ENCODE measurements at regions not wholly inside any gene's neighbourhood (a gene's known extent, or its start where the extent isn't known, plus 50 kb on each side); places are given as distances from the start of the nearest gene placed in this dataset.

- TF ChIP-seq, protein P1, sequence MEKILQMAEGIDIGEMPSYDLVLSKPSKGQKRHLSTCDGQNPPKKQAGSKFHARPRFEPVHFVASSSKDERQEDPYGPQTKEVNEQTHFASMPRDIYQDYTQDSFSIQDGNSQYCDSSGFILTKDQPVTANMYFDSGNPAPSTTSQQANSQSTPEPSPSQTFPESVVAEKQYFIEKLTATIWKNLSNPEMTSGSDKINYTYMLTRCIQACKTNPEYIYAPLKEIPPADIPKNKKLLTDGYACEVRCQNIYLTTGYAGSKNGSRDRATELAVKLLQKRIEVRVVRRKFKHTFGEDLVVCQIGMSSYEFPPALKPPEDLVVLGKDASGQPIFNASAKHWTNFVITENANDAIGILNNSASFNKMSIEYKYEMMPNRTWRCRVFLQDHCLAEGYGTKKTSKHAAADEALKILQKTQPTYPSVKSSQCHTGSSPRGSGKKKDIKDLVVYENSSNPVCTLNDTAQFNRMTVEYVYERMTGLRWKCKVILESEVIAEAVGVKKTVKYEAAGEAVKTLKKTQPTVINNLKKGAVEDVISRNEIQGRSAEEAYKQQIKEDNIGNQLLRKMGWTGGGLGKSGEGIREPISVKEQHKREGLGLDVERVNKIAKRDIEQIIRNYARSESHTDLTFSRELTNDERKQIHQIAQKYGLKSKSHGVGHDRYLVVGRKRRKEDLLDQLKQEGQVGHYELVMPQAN (conservative IDR thresholded peaks at IDR 0.05): no peak
- TF ChIP-seq CBFB (IDR thresholded peaks at IDR 0.05; ENCODE audit: low read depth) (no peak), ZZZ3 (IDR thresholded peaks at IDR 0.05; ENCODE audit: control insufficient read depth, insufficient read length, low read depth) (no peak), CEBPB (IDR thresholded peaks at IDR 0.05; ENCODE audit: borderline replicate concordance in 1 of 2, low read depth in 2 of 2, low read length in 2 of 2) (no peak), PML (IDR thresholded peaks at IDR 0.05; ENCODE audit: low read length) (no peak)
- TF ChIP-seq, protein P2, sequence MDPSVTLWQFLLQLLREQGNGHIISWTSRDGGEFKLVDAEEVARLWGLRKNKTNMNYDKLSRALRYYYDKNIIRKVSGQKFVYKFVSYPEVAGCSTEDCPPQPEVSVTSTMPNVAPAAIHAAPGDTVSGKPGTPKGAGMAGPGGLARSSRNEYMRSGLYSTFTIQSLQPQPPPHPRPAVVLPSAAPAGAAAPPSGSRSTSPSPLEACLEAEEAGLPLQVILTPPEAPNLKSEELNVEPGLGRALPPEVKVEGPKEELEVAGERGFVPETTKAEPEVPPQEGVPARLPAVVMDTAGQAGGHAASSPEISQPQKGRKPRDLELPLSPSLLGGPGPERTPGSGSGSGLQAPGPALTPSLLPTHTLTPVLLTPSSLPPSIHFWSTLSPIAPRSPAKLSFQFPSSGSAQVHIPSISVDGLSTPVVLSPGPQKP (IDR thresholded peaks at IDR 0.05; ENCODE audit: low read depth, low read length): no peak
- TF ChIP-seq, protein P3, sequence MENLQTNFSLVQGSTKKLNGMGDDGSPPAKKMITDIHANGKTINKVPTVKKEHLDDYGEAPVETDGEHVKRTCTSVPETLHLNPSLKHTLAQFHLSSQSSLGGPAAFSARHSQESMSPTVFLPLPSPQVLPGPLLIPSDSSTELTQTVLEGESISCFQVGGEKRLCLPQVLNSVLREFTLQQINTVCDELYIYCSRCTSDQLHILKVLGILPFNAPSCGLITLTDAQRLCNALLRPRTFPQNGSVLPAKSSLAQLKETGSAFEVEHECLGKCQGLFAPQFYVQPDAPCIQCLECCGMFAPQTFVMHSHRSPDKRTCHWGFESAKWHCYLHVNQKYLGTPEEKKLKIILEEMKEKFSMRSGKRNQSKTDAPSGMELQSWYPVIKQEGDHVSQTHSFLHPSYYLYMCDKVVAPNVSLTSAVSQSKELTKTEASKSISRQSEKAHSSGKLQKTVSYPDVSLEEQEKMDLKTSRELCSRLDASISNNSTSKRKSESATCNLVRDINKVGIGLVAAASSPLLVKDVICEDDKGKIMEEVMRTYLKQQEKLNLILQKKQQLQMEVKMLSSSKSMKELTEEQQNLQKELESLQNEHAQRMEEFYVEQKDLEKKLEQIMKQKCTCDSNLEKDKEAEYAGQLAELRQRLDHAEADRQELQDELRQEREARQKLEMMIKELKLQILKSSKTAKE (IDR thresholded peaks at IDR 0.05; ENCODE audit: low read depth, poor library complexity, severe bottlenecking): no peak
Measured at GRCh38 chr9:93843396-93843795, 111.8 kb downstream of the BARX1 start (continued).

DNA sequence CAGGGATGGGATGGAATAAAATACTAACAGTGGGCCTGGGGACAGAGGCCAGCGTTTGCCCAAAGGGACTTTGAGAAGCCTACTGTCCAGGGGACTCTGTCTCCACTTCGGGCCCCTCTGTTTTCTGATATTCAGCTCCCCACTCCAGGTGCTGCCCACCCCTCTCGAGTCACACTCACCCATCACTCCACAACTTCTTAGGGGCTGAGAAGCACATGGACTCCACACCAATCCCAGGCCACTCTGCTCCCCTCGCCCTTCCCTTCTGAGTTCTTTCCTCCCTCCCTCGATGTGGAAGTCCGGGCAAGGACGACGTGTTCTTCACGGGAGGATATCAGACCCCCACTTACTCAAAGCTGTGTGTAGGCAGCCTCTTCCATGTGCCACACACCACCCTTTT lies 124.5 kb downstream of the BARX1 start:
- Histone ChIP-seq H3K79me2 (ENCODE audit: control insufficient read depth, insufficient read depth, low read length) (no peaks in the 10 kb centered on the region), H3K4me2 (ENCODE audit: control insufficient read depth, insufficient read depth) (no peak overlapping the region), H3K9me3 (replicated peaks; ENCODE audit: control insufficient read depth, insufficient read depth, low read length) (no peaks in the 10 kb centered on the region), H3K4me1 (ENCODE audit: control insufficient read depth, insufficient read depth, low read length) (no peaks in the 10 kb centered on the region), H3K27ac (ENCODE audit: control insufficient read depth, insufficient read depth) (no peak overlapping the region), H2AFZ (ENCODE audit: control insufficient read depth, low read depth, low read length) (no peak overlapping the region), H3K36me3 (ENCODE audit: control insufficient read depth in 2 of 2, insufficient read depth in 2 of 2, low read length in 1 of 2) (no peaks in the 10 kb centered on the region), H3K4me3 (no peak overlapping the region), H4K20me1 (ENCODE audit: control insufficient read depth, insufficient read depth) (no peaks in the 10 kb centered on the region), H3K9ac (ENCODE audit: control insufficient read depth, insufficient read depth, low read length) (no peak overlapping the region), H3K27me3 (replicated peaks in 1 of 2; ENCODE audit: control insufficient read depth in 2 of 2, insufficient read depth in 2 of 2, low read length in 1 of 2) (peaks cover 0 to 1% of the 10 kb centered on the region in 2 experiments; a peak in 2 of 4 replicates)
- ChIA-PET CTCF (no interaction called here), POLR2A (no interaction called here), RAD21 (ENCODE audit: unreplicated experiment) (no interaction called here), SMC1A (ENCODE audit: uncharacterized antibody, unreplicated experiment) (no interaction called here)
- FAIRE-seq (no peak), ATAC-seq (no peak), DNase-seq (ENCODE audit: low read depth, low spot score) (no peak)
- intact Hi-C loops (cut with micrococcal nuclease; ENCODE audit: unreplicated experiment): no loop called here
- WGBS (ENCODE audit: insufficient coverage, insufficient replicate concordance, low lambda C conversion rate, missing lambda C conversion rate): 10% methylated on average over 9 of the region's 9 CpGs
- in situ Hi-C loops (cut with MboI): no loop called here
- BruUV-seq (replicated peaks): no TSS peak
- TF ChIP-seq ZNF274 (IDR thresholded peaks at IDR 0.05; ENCODE audit: insufficient read depth, insufficient read length) (no peak), BHLHE40 (IDR thresholded peaks at IDR 0.05; ENCODE audit: borderline replicate concordance in 1 of 2, low read depth in 2 of 2, low read length in 1 of 2) (no peak), SUZ12 (IDR thresholded peaks at IDR 0.05; ENCODE audit: unreplicated experiment) (no peak), CHD1 (IDR thresholded peaks at IDR 0.05; ENCODE audit: low read depth, low read length) (no peak), SRF (IDR thresholded peaks at IDR 0.05; ENCODE audit: low read depth in 2 of 2, low read length in 2 of 2) (no peak), HDAC6 (IDR thresholded peaks at IDR 0.05; ENCODE audit: unreplicated experiment) (no peak)
- TF ChIP-seq, protein P3 (IDR thresholded peaks at IDR 0.05; ENCODE audit: low read depth, poor library complexity, severe bottlenecking): no peak
